AG04450 (cell line): ENCODE measurements at regions not wholly inside any gene's neighbourhood (a gene's known extent, or its start where the extent isn't known, plus 50 kb on each side); places are given as distances from the start of the nearest gene placed in this dataset.

Source experiments
- CTCF ChIA-PET: fragments of 300-600, 350-600 bp; formaldehyde crosslinking; extraction: SDS; loops from one replicate; lab custom pipeline; 2022; ENCODE audit warnings: antibody characterized with exemption, inconsistent platforms; lab: Charles Lee
- POLR2A ChIA-PET: fragments of 350-600 bp; formaldehyde crosslinking; extraction: SDS; loops from one replicate; lab custom pipeline; 2021; ENCODE audit warnings: antibody characterized with exemption, inconsistent platforms; lab: Yijun Ruan, JAX
- DNase-seq: peaks from one replicate; pipeline ENCODE4 v3.0.0-alpha.2; 2011; ENCODE audit warnings: low read depth, low spot score
- H3K27ac ChIP-seq: one replicate; pipeline ENCODE4 v1.5.1; 2012; ENCODE audit warnings: low read depth, low read length, control low read depth
- H3K27me3 ChIP-seq: one replicate; pipeline ENCODE4 v1.6.0; 2012; ENCODE audit warnings: low read length; ENCODE audit not compliant: control insufficient read depth, insufficient read depth
- H3K4me3 ChIP-seq: 2 replicates; pipeline ENCODE4 v1.5.1; 2011; ENCODE audit warnings: mild to moderate bottlenecking, low read depth, low read length, control low read depth
- H3K9me3 ChIP-seq: 2 replicates; pipeline ENCODE4 v1.5.1; 2012; ENCODE audit warnings: low read length; ENCODE audit not compliant: control insufficient read depth, insufficient read depth
- CTCF ChIP-seq: IDR thresholded peaks from 2 replicates; pipeline ENCODE4 v1.5.1; 2011; ENCODE audit warnings: low read depth, low read length, control low read depth, inconsistent platforms

DNA sequence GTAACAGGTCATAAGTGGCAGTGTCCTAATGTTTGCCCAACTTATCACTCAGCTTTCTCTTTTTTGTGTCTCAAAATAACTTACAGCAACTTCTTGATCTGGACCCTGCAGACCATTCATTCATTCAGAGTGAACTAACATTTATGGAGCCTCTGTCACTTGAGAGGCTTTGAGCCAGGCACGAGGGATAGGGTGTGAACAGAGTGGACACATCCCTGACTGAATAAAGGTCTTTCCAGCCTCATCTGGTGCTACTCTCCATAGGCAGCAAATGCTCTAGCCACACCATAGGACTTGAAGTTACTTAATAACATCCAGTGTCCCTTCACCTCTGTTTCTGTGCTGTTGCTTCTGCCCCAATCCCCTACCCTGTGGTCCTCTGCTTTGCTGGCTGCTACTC is 212.1 kb upstream of the FBN2 start:
- Histone ChIP-seq H3K27me3 (no peaks in the 10 kb centered on the region), H3K27ac (no peak overlapping the region), H3K4me3 (no peak overlapping the region), H3K9me3 (no peaks in the 10 kb centered on the region; the same call in 1 of the 2 replicates)
- DNase-seq: no peak
- ChIA-PET POLR2A (no interaction called here), CTCF (no interaction called here)
- no peak for TF ChIP-seq CTCF

GRCh38 chr5:128757196-128757959 is 207.9 kb upstream of the SLC27A6 start:
- TF ChIP-seq CTCF: no peak
- H3K9me3 ChIP-seq: no peaks in the 10 kb centered on the region
- no peaks in the 10 kb centered on the region for H3K27me3 ChIP-seq
- ChIA-PET POLR2A (no interaction called here), CTCF (no interaction called here)
- no peak overlapping the region for H3K4me3 ChIP-seq
- no peak overlapping the region for H3K27ac ChIP-seq
- DNase-seq: no peak

GRCh38 chr5:128762661-128763306 is 202.5 kb upstream of the SLC27A6 start:
- no peak overlapping the region for H3K27ac ChIP-seq
- DNase-seq: no peak
- H3K9me3 ChIP-seq: no peaks in the 10 kb centered on the region
- H3K4me3 ChIP-seq: no peak overlapping the region
- ChIA-PET CTCF (interaction anchor here (0.8 kb wide), 1 partner anchor 29 kb away, joined by 4 read pairs; no protein-coding TSS in a partner anchor), POLR2A (no interaction called here)
- no peak for TF ChIP-seq CTCF
- no peaks in the 10 kb centered on the region for H3K27me3 ChIP-seq

DNA sequence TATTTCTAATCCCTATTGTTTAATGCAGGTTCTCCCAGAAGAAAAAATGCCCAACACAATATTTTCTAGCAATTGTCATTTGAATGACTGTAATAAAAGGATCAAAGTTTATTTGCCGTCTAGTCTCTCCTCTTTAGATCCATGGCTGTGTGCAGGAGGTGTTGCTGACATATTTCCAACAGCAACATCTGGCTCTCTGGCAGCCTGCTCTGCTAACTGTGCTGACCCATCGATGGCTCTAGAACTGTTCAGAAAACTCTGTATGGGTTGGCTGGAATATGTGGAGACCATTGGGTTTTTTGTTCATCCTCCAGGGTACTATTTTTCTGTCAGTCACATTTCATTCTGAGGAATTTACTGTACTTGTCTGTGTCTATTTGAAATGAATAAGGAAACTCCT is 202.0 kb upstream of the SLC27A6 start:
- no peak for DNase-seq
- H3K27me3 ChIP-seq: no peaks in the 10 kb centered on the region
- no peak for TF ChIP-seq CTCF
- ChIA-PET CTCF (no interaction called here), POLR2A (no interaction called here)
- H3K4me3 ChIP-seq: no peak overlapping the region
- no peaks in the 10 kb centered on the region for H3K9me3 ChIP-seq
- H3K27ac ChIP-seq: no peak overlapping the region

DNA sequence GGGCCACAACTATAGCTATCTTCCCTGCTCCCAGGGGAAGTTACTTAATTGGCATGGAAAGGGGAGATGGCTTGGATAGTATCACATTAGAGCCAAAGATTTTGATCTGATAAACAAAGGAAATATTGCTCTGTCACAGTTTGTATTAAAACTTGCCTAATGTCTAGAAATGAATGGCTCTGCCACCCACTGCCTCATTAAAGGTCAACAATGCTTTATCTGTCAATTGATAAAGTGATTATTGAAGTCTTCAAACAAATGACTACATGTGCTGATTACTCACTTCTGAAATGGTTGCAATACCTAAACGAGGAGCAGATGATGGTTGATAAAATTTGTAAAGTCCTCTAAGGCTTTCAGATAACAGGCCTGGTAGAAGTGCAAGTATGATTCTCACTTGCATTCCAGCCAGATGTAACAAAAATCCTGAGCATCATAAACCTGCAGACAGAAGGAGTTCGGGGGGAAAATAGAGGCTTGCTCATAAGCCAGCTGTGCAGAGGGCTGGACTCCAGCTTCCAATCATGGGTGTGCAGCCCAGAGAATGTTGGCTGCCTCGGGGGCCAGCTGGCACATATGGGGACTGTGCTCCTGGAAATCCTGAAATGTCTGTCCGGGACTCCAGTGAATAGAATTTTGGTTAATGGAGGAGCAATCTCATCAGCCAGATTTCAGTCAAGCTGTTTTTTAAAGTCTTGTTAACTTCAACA is 200.5 kb upstream of the SLC27A6 start:
- POLR2A ChIA-PET: no interaction called here
- CTCF ChIA-PET: no interaction called here
- H3K27me3 ChIP-seq: no peaks in the 10 kb centered on the region
- TF ChIP-seq CTCF: no peak
- H3K9me3 ChIP-seq: no peaks in the 10 kb centered on the region
- DNase-seq: no peak
- no peak overlapping the region for H3K27ac ChIP-seq
- H3K4me3 ChIP-seq: no peak overlapping the region
